ENCODE measurements at regions not wholly inside any gene's neighbourhood (a gene's known extent, or its start where the extent isn't known, plus 50 kb on each side); places are given as distances from the start of the nearest gene placed in this dataset.

- Histone ChIP-seq H3K36me3 (ENCODE audit: insufficient read depth, low read length) (no peaks in the 10 kb centered on the region), H3K79me2 (replicated peaks; ENCODE audit: insufficient read depth, low read length) (no peaks in the 10 kb centered on the region), H3K4me3 (ENCODE audit: low read length) (no peak overlapping the region), H3K27me3 (ENCODE audit: insufficient read depth, low read depth, low read length) (no peaks in the 10 kb centered on the region), H3K9me3 (ENCODE audit: low read length) (no peaks in the 10 kb centered on the region), H3K9ac (ENCODE audit: low read length) (no peak overlapping the region), H3K4me2 (ENCODE audit: low read length) (no peak overlapping the region), H3K9me2 (ENCODE audit: insufficient read depth, low read length) (no peaks in the 10 kb centered on the region), H4K20me1 (ENCODE audit: insufficient read depth) (no peaks in the 10 kb centered on the region), H3K27ac (ENCODE audit: low read length) (no peak overlapping the region), H2AFZ (ENCODE audit: low read depth, low read length) (no peak overlapping the region), H3F3A (ENCODE audit: insufficient read depth, low read length, poor library complexity, severe bottlenecking) (no peaks in the 10 kb centered on the region)
- no peak for TF ChIP-seq CTCF (IDR thresholded peaks at IDR 0.05; ENCODE audit: poor library complexity, severe bottlenecking)
- TF ChIP-seq MXI1 (conservative IDR thresholded peaks at IDR 0.05; ENCODE audit: poor library complexity, severe bottlenecking) = no peak
- no peak for TF ChIP-seq POLR2AphosphoS5 (IDR thresholded peaks at IDR 0.05)
- no peak for TF ChIP-seq EP300 (conservative IDR thresholded peaks at IDR 0.05; ENCODE audit: poor library complexity, severe bottlenecking)
- no peak for TF ChIP-seq REST (IDR thresholded peaks at IDR 0.05; ENCODE audit: borderline replicate concordance)
- no peak for TF ChIP-seq RAD21 (conservative IDR thresholded peaks at IDR 0.05)
- TF ChIP-seq EZH2 (IDR thresholded peaks at IDR 0.05; ENCODE audit: borderline replicate concordance, insufficient read depth, low read length, poor library complexity, severe bottlenecking) = no peak
- no peak for TF ChIP-seq SMC3 (conservative IDR thresholded peaks at IDR 0.05; ENCODE audit: poor library complexity)
- no peak for TF ChIP-seq TAF1 (IDR thresholded peaks at IDR 0.05; ENCODE audit: low read depth)
Observed at GRCh38 chr4:29710519-29710918, 1009.6 kb upstream of the PCDH7 start.

GRCh38 chr4:29711226-29711625 lies 1008.9 kb upstream of the PCDH7 start:
- no peak overlapping the region for H3K4me2 ChIP-seq (ENCODE audit: low read length)
- no peak overlapping the region for H3K27ac ChIP-seq (ENCODE audit: low read length)
- no peaks in the 10 kb centered on the region for H3F3A ChIP-seq (ENCODE audit: insufficient read depth, low read length, poor library complexity, severe bottlenecking)
- no peaks in the 10 kb centered on the region for H3K27me3 ChIP-seq (ENCODE audit: insufficient read depth, low read depth, low read length)
- no peaks in the 10 kb centered on the region for H3K79me2 ChIP-seq (replicated peaks; ENCODE audit: insufficient read depth, low read length)
- TF ChIP-seq CTCF (IDR thresholded peaks at IDR 0.05; ENCODE audit: poor library complexity, severe bottlenecking) (no peak), POLR2AphosphoS5 (IDR thresholded peaks at IDR 0.05) (no peak), MXI1 (conservative IDR thresholded peaks at IDR 0.05; ENCODE audit: poor library complexity, severe bottlenecking) (no peak), EP300 (conservative IDR thresholded peaks at IDR 0.05; ENCODE audit: poor library complexity, severe bottlenecking) (no peak), REST (IDR thresholded peaks at IDR 0.05; ENCODE audit: borderline replicate concordance) (no peak), RAD21 (conservative IDR thresholded peaks at IDR 0.05) (no peak)
- H3K9me2 ChIP-seq (ENCODE audit: insufficient read depth, low read length) = no peaks in the 10 kb centered on the region
- H3K9ac ChIP-seq (ENCODE audit: low read length) = no peak overlapping the region
- no peak overlapping the region for H2AFZ ChIP-seq (ENCODE audit: low read depth, low read length)
- no peaks in the 10 kb centered on the region for H4K20me1 ChIP-seq (ENCODE audit: insufficient read depth)
- no peaks in the 10 kb centered on the region for H3K9me3 ChIP-seq (ENCODE audit: low read length)
- H3K36me3 ChIP-seq (ENCODE audit: insufficient read depth, low read length) = no peaks in the 10 kb centered on the region
- H3K4me3 ChIP-seq (ENCODE audit: low read length) = no peak overlapping the region

Data from neural cell (in vitro differentiated cells).